ENCODE measurements at regions not wholly inside any gene's neighbourhood (a gene's known extent, or its start where the extent isn't known, plus 50 kb on each side); places are given as distances from the start of the nearest gene placed in this dataset.
"Not testable (repeated sequence)": the region's sequence is repeated elsewhere in the genome, so short reads cannot be mapped to it uniquely, and the experiment has no call there.

GRCh38 chr20:51125780-51126179 lies 102.9 kb upstream of the KCNG1 start:
- no peak for DNase-seq (ENCODE audit: low spot score)

- DNase-seq (ENCODE audit: low spot score): no peak
Observed at GRCh38 chr20:51125105-51125504, 102.2 kb upstream of the KCNG1 start.

GRCh38 chr20:51123887-51124286 lies 101.0 kb upstream of the KCNG1 start:
- DNase-seq (ENCODE audit: low spot score): not testable (repeated sequence)

GRCh38 chr20:51122931-51123658 lies 100.2 kb upstream of the KCNG1 start:
- no peak for DNase-seq (ENCODE audit: low spot score)

GRCh38 chr20:51121901-51122412 lies 99.0 kb upstream of the KCNG1 start:
- no peak for DNase-seq (ENCODE audit: low spot score)

GRCh38 chr20:51121272-51121671 lies 98.4 kb upstream of the KCNG1 start:
- DNase-seq (ENCODE audit: low spot score): no peak

GRCh38 chr20:51120868-51121267 lies 98.0 kb upstream of the KCNG1 start:
- DNase-seq (ENCODE audit: low spot score): no peak

GRCh38 chr20:51120438-51120837 lies 97.5 kb upstream of the KCNG1 start:
- no peak for DNase-seq (ENCODE audit: low spot score)

- no peak for DNase-seq (ENCODE audit: low spot score)
Observed at GRCh38 chr20:51119914-51120313, 97.0 kb upstream of the KCNG1 start.

- no peak for DNase-seq (ENCODE audit: low spot score)
Observed at GRCh38 chr20:51118985-51119527, 96.1 kb upstream of the KCNG1 start.

- DNase-seq (ENCODE audit: low spot score): no peak
Observed at GRCh38 chr20:51118216-51118615, 95.3 kb upstream of the KCNG1 start.

- no peak for DNase-seq (ENCODE audit: low spot score)
Observed at GRCh38 chr20:51116765-51117686, 94.1 kb upstream of the KCNG1 start.

- no peak for DNase-seq (ENCODE audit: low spot score)
Observed at GRCh38 chr20:51111290-51111689, 88.4 kb upstream of the KCNG1 start.

GRCh38 chr20:51108638-51109363 lies 85.9 kb upstream of the KCNG1 start:
- DNase-seq (ENCODE audit: low spot score): no peak

- no peak for DNase-seq (ENCODE audit: low spot score)
Observed at GRCh38 chr20:51106011-51106410, 83.1 kb upstream of the KCNG1 start.

GRCh38 chr20:51104960-51105920 lies 82.3 kb upstream of the KCNG1 start:
- DNase-seq (ENCODE audit: low spot score): no peak

GRCh38 chr20:51100617-51101016 lies 77.7 kb upstream of the KCNG1 start:
- DNase-seq (ENCODE audit: low spot score): no peak

GRCh38 chr20:51098284-51098810 lies 75.4 kb upstream of the KCNG1 start:
- DNase-seq (ENCODE audit: low spot score): no peak

- no peak for DNase-seq (ENCODE audit: low spot score)
Observed at GRCh38 chr20:51097351-51098120, 74.6 kb upstream of the KCNG1 start.

Measured in SW480 (cell line).